ENCODE measurements at regions not wholly inside any gene's neighbourhood (a gene's known extent, or its start where the extent isn't known, plus 50 kb on each side); places are given as distances from the start of the nearest gene placed in this dataset.

DNA sequence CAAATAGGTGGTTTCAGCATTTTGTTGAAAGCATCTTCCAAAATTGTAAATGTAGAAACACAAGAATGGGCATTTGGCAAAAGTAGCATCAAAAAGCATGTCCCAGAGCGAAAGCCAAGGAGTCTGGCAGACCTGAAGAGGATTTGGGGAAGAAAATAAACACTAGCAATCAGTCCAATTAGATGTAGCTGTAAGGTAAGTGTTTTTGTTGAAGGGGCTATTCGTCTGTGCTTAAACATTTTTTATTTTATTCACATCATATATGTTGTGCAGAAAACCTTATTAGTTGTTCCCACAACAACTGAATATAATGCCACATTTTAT lies 954.1 kb upstream of the COX7C start:
- in situ Hi-C loops (cut with HindIII; ENCODE audit: low sequenced_read_pairs) = no loop called here
- no peak overlapping the region for H3K4me3 ChIP-seq (ENCODE audit: low read depth, low read length)
- no peak for TF ChIP-seq CTCF (IDR thresholded peaks at IDR 0.05; ENCODE audit: low read depth, low read length, missing control alignments)

GRCh38 chr5:85670417-85670816 lies 947.3 kb upstream of the COX7C start:
- no peak overlapping the region for H3K4me3 ChIP-seq (ENCODE audit: low read depth, low read length)
- no peak for DNase-seq (ENCODE audit: low read depth)
- TF ChIP-seq CTCF (IDR thresholded peaks at IDR 0.05; ENCODE audit: low read depth, low read length, missing control alignments) = no peak
- in situ Hi-C loops (cut with HindIII; ENCODE audit: low sequenced_read_pairs) = no loop called here

More for the DNA sequence above, 954.1 kb upstream of the COX7C start:
- DNase-seq (ENCODE audit: low read depth) = no peak

GRCh38 chr5:85671223-85671970 lies 946.3 kb upstream of the COX7C start:
- TF ChIP-seq CTCF (IDR thresholded peaks at IDR 0.05; ENCODE audit: low read depth, low read length, missing control alignments) = no peak
- H3K4me3 ChIP-seq (ENCODE audit: low read depth, low read length) = no peak overlapping the region
- in situ Hi-C loops (cut with HindIII; ENCODE audit: low sequenced_read_pairs) = no loop called here
- DNase-seq (ENCODE audit: low read depth) = no peak

DNA sequence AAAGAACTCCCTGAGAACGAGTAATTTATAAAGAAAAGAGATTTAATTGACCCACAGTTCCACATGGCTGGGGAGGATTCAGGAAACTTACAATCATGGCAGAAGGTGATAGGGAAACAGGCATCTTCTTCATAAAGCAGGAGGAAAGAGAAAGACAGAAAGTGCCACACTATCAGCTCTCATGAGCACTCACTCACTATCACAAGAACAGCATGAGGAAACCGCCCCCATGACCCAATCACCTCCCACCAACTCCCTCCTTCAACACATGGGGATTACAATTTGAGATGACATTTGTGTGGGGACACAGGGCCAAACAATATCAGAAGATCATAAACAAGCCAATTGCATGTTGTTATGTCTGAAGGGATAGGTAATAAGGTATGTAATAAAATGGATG lies 935.9 kb upstream of the COX7C start:
- in situ Hi-C loops (cut with HindIII; ENCODE audit: low sequenced_read_pairs) = no loop called here
- no peak for TF ChIP-seq CTCF (IDR thresholded peaks at IDR 0.05; ENCODE audit: low read depth, low read length, missing control alignments)
- no peak overlapping the region for H3K4me3 ChIP-seq (ENCODE audit: low read depth, low read length)
- no peak for DNase-seq (ENCODE audit: low read depth)

GRCh38 chr5:85684351-85684750 lies 933.4 kb upstream of the COX7C start:
- no peak for TF ChIP-seq CTCF (IDR thresholded peaks at IDR 0.05; ENCODE audit: low read depth, low read length, missing control alignments)
- no peak overlapping the region for H3K4me3 ChIP-seq (ENCODE audit: low read depth, low read length)
- in situ Hi-C loops (cut with HindIII; ENCODE audit: low sequenced_read_pairs) = no loop called here
- DNase-seq (ENCODE audit: low read depth) = no peak

GRCh38 chr5:85703296-85703695 lies 914.4 kb upstream of the COX7C start:
- DNase-seq (ENCODE audit: low read depth) = no peak
- H3K4me3 ChIP-seq (ENCODE audit: low read depth, low read length) = no peak overlapping the region
- in situ Hi-C loops (cut with HindIII; ENCODE audit: low sequenced_read_pairs) = no loop called here
- TF ChIP-seq CTCF (IDR thresholded peaks at IDR 0.05; ENCODE audit: low read depth, low read length, missing control alignments) = no peak
